ENCODE measurements at regions not wholly inside any gene's neighbourhood (a gene's known extent, or its start where the extent isn't known, plus 50 kb on each side); places are given as distances from the start of the nearest gene placed in this dataset.

DNA sequence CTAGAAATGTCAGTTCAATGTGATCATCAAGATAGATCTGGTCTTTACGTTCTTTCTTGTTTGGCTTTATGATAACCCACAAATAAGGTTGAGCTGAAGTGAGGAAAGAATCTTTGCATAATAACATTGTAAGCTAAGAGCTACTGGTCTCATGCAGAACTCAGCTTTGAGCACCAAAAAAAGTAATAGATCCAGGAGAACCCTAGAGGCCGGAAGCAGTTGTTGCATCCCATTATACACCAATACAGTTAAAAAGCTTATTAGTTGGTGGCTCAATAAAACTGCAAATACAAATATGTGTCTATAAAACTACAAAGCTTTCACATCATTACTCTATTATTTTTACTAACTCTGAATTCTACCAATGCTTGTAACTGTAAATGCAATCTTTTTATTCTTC lies 85.5 kb upstream of the NUDT12 start:
- no peak overlapping the region for H3K4me3 ChIP-seq (ENCODE audit: low read depth, low read length)
- H3K9ac ChIP-seq (ENCODE audit: low read length), result no peak overlapping the region
- no peak overlapping the region for H3K27ac ChIP-seq (ENCODE audit: low read depth, low read length)
- peaks cover 33% of the 10 kb centered on the region for H3K4me1 ChIP-seq (ENCODE audit: control insufficient read depth, insufficient read depth, low read length)
- H3K27me3 ChIP-seq (ENCODE audit: control insufficient read depth, insufficient read depth, low read length), result no peaks in the 10 kb centered on the region
- H3K36me3 ChIP-seq (ENCODE audit: control insufficient read depth, insufficient read depth, low read length), result no peaks in the 10 kb centered on the region
- H3K9me3 ChIP-seq (ENCODE audit: control insufficient read depth, insufficient read depth, low read depth, low read length), result no peaks in the 10 kb centered on the region

DNA sequence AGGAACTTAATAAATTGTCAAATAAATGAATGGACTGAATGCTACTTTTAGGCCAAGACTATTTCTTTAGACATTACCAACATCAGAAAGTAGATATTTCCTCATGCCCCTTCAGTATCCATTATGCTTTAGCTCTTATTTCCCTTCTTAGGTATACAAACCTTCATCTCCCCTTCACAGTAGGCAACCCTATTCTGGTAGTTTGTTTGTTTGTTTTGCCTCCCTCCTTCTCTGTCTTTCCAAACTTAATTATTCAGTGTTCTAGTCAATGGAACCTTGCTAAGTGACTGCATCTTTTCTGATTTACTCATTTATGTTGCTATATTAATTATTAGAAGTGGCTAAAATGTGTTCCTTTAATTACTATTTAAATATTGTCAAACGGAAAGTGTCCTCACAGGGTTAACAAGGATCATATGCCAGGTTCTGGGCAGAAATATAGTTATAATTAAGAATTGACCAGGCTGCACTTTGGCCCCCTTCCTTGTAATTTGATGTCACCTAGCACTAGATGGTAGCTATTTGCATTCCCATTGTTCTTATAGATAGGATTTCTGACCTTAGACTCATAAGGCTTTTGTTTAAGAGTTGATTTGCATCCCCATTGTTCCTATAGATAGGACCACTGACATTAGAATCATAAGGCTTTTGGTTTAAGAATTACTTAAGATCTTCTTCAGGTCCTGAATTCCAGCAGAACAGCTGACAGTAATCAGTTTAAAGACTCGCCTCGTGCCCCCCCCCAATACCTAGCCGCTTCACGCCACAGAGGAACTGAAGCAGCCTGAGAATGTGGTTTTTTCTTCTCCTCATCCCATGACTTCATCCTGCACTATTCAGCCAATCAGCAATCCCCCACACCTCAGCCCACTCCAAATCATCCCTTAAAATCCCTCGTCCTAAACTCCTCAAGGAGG lies 84.4 kb upstream of the NUDT12 start:
- no peak overlapping the region for H3K9ac ChIP-seq (ENCODE audit: low read length)
- no peaks in the 10 kb centered on the region for H3K36me3 ChIP-seq (ENCODE audit: control insufficient read depth, insufficient read depth, low read length)
- H3K27me3 ChIP-seq (ENCODE audit: control insufficient read depth, insufficient read depth, low read length), result no peaks in the 10 kb centered on the region
- H3K9me3 ChIP-seq (ENCODE audit: control insufficient read depth, insufficient read depth, low read depth, low read length), result no peaks in the 10 kb centered on the region
- H3K4me1 ChIP-seq (ENCODE audit: control insufficient read depth, insufficient read depth, low read length), result peaks cover 33% of the 10 kb centered on the region
- H3K4me3 ChIP-seq (ENCODE audit: low read depth, low read length), result no peak overlapping the region
- peak overlapping the region; percentile 43; the same call in 1 of the 2 replicates for H3K27ac ChIP-seq (ENCODE audit: low read depth, low read length)

DNA sequence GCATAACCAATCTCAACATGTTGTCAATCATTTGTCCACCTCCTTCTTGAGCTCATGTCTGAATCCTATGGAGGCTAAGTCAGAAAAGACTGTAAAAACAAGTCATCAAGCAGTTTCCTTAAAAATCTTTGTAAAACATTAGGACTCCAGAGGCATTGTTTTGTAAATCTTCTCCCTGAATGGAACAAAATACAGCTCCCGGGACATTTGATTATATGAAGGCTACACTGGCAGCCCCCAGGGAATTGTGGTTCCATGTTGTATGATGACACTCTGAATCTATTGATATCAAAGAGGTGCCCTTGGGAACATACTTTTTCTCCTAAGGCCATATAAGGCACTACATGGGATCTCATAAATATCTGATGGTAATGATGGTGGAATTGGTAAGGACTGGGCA lies 83.2 kb upstream of the NUDT12 start:
- Histone ChIP-seq H3K4me3 (ENCODE audit: low read depth, low read length) (no peak overlapping the region), H3K9ac (ENCODE audit: low read length) (no peak overlapping the region), H3K4me1 (ENCODE audit: control insufficient read depth, insufficient read depth, low read length) (peaks cover 33% of the 10 kb centered on the region), H3K9me3 (ENCODE audit: control insufficient read depth, insufficient read depth, low read depth, low read length) (no peaks in the 10 kb centered on the region), H3K27me3 (ENCODE audit: control insufficient read depth, insufficient read depth, low read length) (no peaks in the 10 kb centered on the region), H3K36me3 (ENCODE audit: control insufficient read depth, insufficient read depth, low read length) (no peaks in the 10 kb centered on the region), H3K27ac (ENCODE audit: low read depth, low read length) (no peak overlapping the region)

DNA sequence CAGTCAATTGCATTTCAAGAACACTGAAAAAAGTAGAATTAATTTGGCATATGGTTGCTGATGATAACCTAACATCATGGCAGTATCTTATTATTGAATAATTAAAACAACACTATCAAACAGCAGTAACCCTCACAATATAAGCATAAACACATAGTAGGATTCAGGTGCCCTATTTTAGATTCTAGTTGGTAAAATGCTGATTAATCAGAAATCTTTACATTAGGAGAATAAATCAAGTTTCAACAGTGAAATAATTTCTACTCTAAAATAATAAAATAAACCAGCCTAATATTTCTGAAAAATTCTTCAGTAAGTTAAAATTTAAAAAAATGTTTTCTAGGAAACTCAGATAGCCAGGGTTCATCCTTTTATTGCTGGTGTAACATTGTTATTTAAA lies 76.4 kb upstream of the NUDT12 start:
- H3K4me3 ChIP-seq (ENCODE audit: low read depth, low read length), result no peak overlapping the region
- H3K9me3 ChIP-seq (ENCODE audit: control insufficient read depth, insufficient read depth, low read depth, low read length), result no peaks in the 10 kb centered on the region
- H3K9ac ChIP-seq (ENCODE audit: low read length), result no peak overlapping the region
- H3K36me3 ChIP-seq (ENCODE audit: control insufficient read depth, insufficient read depth, low read length), result no peaks in the 10 kb centered on the region
- H3K27ac ChIP-seq (ENCODE audit: low read depth, low read length), result no peak overlapping the region
- no peaks in the 10 kb centered on the region for H3K4me1 ChIP-seq (ENCODE audit: control insufficient read depth, insufficient read depth, low read length)
- H3K27me3 ChIP-seq (ENCODE audit: control insufficient read depth, insufficient read depth, low read length), result no peaks in the 10 kb centered on the region

DNA sequence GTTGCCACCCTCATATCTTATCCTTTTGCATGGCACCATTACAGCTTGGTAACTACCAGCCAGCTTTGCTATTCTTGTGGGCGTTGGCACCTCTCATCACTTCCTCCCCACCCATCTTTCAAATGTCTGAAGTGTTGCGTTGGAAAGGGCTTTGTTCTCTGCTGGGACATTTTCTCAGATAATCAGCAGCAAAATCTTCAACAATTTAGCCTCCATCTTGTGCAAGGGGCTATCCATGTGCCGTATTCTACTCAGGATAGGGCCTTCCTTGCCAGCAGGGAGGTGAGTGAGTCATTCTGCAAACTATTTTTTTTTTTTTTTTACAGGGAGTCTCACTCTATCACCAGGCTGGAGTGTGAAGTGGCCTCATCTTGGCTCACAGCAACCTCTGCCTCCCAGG lies 62.1 kb upstream of the NUDT12 start:
- no peak overlapping the region for H3K27ac ChIP-seq (ENCODE audit: low read depth, low read length)
- H3K9me3 ChIP-seq (ENCODE audit: control insufficient read depth, insufficient read depth, low read depth, low read length), result no peaks in the 10 kb centered on the region
- no peak overlapping the region for H3K9ac ChIP-seq (ENCODE audit: low read length)
- H3K4me1 ChIP-seq (ENCODE audit: control insufficient read depth, insufficient read depth, low read length), result no peaks in the 10 kb centered on the region
- no peaks in the 10 kb centered on the region for H3K27me3 ChIP-seq (ENCODE audit: control insufficient read depth, insufficient read depth, low read length)
- H3K4me3 ChIP-seq (ENCODE audit: low read depth, low read length), result no peak overlapping the region
- no peaks in the 10 kb centered on the region for H3K36me3 ChIP-seq (ENCODE audit: control insufficient read depth, insufficient read depth, low read length)

DNA sequence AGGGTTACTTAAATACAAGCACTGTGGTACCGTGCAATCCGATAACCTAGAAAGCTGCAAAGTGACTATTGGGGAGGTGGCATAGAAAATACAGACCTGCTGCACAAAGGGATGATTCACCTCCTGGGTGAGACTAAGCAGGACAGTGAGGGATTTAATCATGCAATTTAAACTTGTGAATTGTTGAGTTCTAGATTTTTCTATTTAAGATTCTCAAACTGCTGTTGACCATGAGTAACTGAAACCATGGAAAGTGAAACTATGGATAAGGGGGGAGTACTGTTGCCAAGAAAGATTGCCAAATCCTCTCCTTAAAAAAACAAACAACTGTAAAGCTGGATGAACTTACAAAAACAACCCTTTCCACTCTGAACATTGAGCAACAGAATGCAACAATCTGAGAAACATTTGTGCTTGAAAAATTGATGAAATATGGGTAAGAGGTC lies 61.5 kb upstream of the NUDT12 start:
- Histone ChIP-seq H3K27me3 (ENCODE audit: control insufficient read depth, insufficient read depth, low read length) (no peaks in the 10 kb centered on the region), H3K4me1 (ENCODE audit: control insufficient read depth, insufficient read depth, low read length) (no peaks in the 10 kb centered on the region), H3K9ac (ENCODE audit: low read length) (no peak overlapping the region), H3K4me3 (ENCODE audit: low read depth, low read length) (no peak overlapping the region), H3K27ac (ENCODE audit: low read depth, low read length) (no peak overlapping the region), H3K36me3 (ENCODE audit: control insufficient read depth, insufficient read depth, low read length) (no peaks in the 10 kb centered on the region), H3K9me3 (ENCODE audit: control insufficient read depth, insufficient read depth, low read depth, low read length) (no peaks in the 10 kb centered on the region)

DNA sequence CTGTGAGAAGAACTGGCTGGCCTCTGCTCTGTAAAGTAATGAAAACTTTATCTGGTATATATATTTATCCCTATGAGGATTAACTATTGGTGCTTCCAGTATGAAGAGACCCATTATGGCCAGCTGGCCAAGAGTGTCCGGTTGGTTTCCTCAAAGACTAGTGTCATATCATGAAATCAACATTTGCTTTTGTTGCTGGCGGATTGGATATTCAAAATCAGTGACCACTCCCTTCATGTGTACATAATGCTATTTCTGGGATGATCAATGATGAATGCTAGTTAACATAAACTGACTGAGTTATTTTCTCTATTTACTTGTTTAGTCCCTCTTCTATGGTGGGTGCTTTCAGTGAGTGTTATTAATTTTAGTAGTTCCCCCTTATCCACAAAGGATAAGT lies 60.8 kb upstream of the NUDT12 start:
- H3K4me3 ChIP-seq (ENCODE audit: low read depth, low read length), result no peak overlapping the region
- H3K27ac ChIP-seq (ENCODE audit: low read depth, low read length), result no peak overlapping the region

DNA sequence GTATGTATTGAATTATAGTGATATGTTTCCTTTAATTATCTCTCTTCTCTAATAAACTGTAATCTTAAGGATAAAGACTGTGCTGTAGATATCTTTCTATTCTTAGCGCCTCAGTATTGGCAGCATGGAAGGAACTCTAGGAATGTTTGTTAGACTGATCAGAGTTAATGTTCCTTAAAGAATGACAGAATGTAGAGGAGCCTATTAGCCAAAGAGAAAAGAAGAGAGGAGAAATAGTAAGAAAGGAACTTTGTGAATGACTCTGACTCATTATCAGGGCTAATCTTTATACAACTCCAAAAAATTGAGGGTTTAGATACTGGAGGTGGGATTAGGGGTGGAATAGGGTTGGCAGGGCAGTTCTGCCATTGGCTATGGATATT lies 59.0 kb upstream of the NUDT12 start:
- H3K27me3 ChIP-seq (ENCODE audit: control insufficient read depth, insufficient read depth, low read length), result no peaks in the 10 kb centered on the region
- no peak overlapping the region for H3K4me3 ChIP-seq (ENCODE audit: low read depth, low read length)
- H3K9ac ChIP-seq (ENCODE audit: low read length), result no peak overlapping the region
- H3K36me3 ChIP-seq (ENCODE audit: control insufficient read depth, insufficient read depth, low read length), result no peaks in the 10 kb centered on the region
- H3K27ac ChIP-seq (ENCODE audit: low read depth, low read length), result no peak overlapping the region
- no peaks in the 10 kb centered on the region for H3K9me3 ChIP-seq (ENCODE audit: control insufficient read depth, insufficient read depth, low read depth, low read length)
- no peaks in the 10 kb centered on the region for H3K4me1 ChIP-seq (ENCODE audit: control insufficient read depth, insufficient read depth, low read length)

More for the DNA sequence above, 60.8 kb upstream of the NUDT12 start:
- Histone ChIP-seq H3K9me3 (ENCODE audit: control insufficient read depth, insufficient read depth, low read depth, low read length) (no peaks in the 10 kb centered on the region), H3K4me1 (ENCODE audit: control insufficient read depth, insufficient read depth, low read length) (no peaks in the 10 kb centered on the region), H3K36me3 (ENCODE audit: control insufficient read depth, insufficient read depth, low read length) (no peaks in the 10 kb centered on the region), H3K27me3 (ENCODE audit: control insufficient read depth, insufficient read depth, low read length) (no peaks in the 10 kb centered on the region), H3K9ac (ENCODE audit: low read length) (no peak overlapping the region)

DNA sequence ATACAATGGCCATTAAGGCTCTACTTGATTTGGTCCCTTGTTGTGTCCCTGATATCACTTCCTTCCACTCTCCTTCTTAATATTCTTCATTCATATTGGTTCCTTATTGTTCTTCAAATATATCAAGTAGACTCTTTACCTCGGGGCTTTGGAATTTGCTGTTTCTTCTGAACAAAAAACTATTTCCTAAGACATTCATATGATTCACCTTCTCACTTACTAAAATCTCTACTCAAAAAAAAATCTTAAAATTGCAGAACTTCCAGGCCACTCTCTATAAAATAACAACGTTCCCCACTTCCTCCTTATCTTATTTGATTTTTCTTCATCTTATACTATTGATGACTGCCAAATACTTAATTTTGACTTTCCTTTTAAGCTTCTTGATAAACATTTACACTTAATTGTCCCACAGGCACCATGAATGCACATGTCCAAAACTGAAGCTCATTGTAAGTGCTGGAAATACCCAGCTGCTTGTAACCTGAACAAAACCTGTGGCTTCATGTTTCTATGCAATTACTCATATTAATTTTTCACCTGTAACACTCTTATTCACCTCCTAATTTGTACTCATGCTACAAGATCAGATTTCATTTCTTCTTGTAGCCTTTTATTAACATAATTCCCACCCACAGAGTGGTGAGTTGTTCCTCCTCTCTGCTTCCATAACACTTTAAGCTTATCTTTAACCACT lies 58.4 kb upstream of the NUDT12 start:
- Histone ChIP-seq H3K4me1 (ENCODE audit: control insufficient read depth, insufficient read depth, low read length) (no peaks in the 10 kb centered on the region), H3K36me3 (ENCODE audit: control insufficient read depth, insufficient read depth, low read length) (no peaks in the 10 kb centered on the region), H3K27ac (ENCODE audit: low read depth, low read length) (no peak overlapping the region), H3K9ac (ENCODE audit: low read length) (no peak overlapping the region), H3K9me3 (ENCODE audit: control insufficient read depth, insufficient read depth, low read depth, low read length) (no peaks in the 10 kb centered on the region), H3K27me3 (ENCODE audit: control insufficient read depth, insufficient read depth, low read length) (no peaks in the 10 kb centered on the region), H3K4me3 (ENCODE audit: low read depth, low read length) (no peak overlapping the region)

DNA sequence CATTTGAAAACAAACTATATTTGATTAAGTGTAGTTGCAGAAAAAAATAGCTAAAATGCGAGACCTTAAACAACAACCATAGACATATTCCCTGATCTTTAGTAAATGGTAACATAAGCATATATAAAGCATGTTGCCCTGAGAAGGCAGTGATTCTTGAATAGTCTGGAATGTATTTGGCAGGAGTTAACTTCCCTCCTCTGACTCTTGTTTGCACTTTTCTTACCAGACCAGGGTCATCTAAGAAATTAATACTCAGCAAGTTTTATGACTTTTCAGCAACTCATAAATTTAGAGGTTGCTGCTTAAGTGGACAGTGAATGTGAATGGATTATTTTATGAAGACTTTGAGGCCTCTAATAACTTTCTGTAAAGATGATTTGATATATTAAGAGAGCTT lies 55.3 kb upstream of the NUDT12 start:
- Histone ChIP-seq H3K4me3 (ENCODE audit: low read depth, low read length) (no peak overlapping the region), H3K27me3 (ENCODE audit: control insufficient read depth, insufficient read depth, low read length) (no peaks in the 10 kb centered on the region), H3K4me1 (ENCODE audit: control insufficient read depth, insufficient read depth, low read length) (peaks cover 6% of the 10 kb centered on the region; the same call in 1 of the 2 replicates), H3K9ac (ENCODE audit: low read length) (no peak overlapping the region), H3K27ac (ENCODE audit: low read depth, low read length) (no peak overlapping the region), H3K36me3 (ENCODE audit: control insufficient read depth, insufficient read depth, low read length) (no peaks in the 10 kb centered on the region), H3K9me3 (ENCODE audit: control insufficient read depth, insufficient read depth, low read depth, low read length) (no peaks in the 10 kb centered on the region)

DNA sequence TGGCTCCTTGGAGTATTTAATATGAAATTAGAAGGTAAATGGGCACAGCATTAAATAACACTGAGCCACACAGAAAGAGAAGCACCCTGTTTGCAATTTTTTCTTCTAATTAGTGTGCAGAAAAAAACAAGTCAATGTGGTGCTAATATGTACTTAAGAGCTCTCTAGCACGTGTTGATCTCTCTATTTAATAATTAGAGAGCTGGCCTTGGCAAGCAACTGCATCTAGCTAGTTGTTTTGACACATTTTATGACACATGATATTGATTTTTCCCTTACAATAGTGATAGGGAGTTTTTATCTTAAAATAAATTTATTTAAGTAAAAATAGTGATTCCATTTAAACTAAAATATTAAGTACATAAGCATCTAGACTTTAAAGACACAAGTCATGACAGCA lies 54.5 kb upstream of the NUDT12 start:
- no peak overlapping the region for H3K4me3 ChIP-seq (ENCODE audit: low read depth, low read length)
- peaks cover 11% of the 10 kb centered on the region for H3K4me1 ChIP-seq (ENCODE audit: control insufficient read depth, insufficient read depth, low read length)
- no peaks in the 10 kb centered on the region for H3K27me3 ChIP-seq (ENCODE audit: control insufficient read depth, insufficient read depth, low read length)
- H3K9ac ChIP-seq (ENCODE audit: low read length), result no peak overlapping the region
- no peaks in the 10 kb centered on the region for H3K36me3 ChIP-seq (ENCODE audit: control insufficient read depth, insufficient read depth, low read length)
- H3K9me3 ChIP-seq (ENCODE audit: control insufficient read depth, insufficient read depth, low read depth, low read length), result no peaks in the 10 kb centered on the region
- no peak overlapping the region for H3K27ac ChIP-seq (ENCODE audit: low read depth, low read length)

All from HUES6 (cell line).